ENCODE measurements at regions not wholly inside any gene's neighbourhood (a gene's known extent, or its start where the extent isn't known, plus 50 kb on each side); places are given as distances from the start of the nearest gene placed in this dataset.
"Not testable (repeated sequence)": the region's sequence is repeated elsewhere in the genome, so short reads cannot be mapped to it uniquely, and the experiment has no call there.

- H3K27ac Mint-ChIP-seq: no peak overlapping the region
- no peaks in the 10 kb centered on the region for H3K9me3 Mint-ChIP-seq
- DNase-seq: no peak
- H3K4me3 Mint-ChIP-seq: no peak overlapping the region
- no peaks in the 10 kb centered on the region for H3K27me3 Mint-ChIP-seq (ENCODE audit: insufficient read depth)
- no peaks in the 10 kb centered on the region for H3K4me1 Mint-ChIP-seq (ENCODE audit: low read depth)
- H3K36me3 Mint-ChIP-seq (ENCODE audit: low read depth): no peaks in the 10 kb centered on the region
- TF ChIP-seq CTCF (IDR thresholded peaks at IDR 0.05): no peak
Measured at GRCh38 chr4:33980361-33980760, 2264.0 kb downstream of the ARAP2 start.

GRCh38 chr4:33989820-33990443, 2254.4 kb downstream of the ARAP2 start:
- peaks cover 6% of the 10 kb centered on the region; the same call in 1 of the 2 replicates for H3K4me1 Mint-ChIP-seq (ENCODE audit: low read depth)
- no peak for DNase-seq
- H3K27me3 Mint-ChIP-seq (ENCODE audit: insufficient read depth): no peaks in the 10 kb centered on the region
- H3K4me3 Mint-ChIP-seq: no peak overlapping the region
- TF ChIP-seq CTCF (IDR thresholded peaks at IDR 0.05): no peak
- H3K9me3 Mint-ChIP-seq: no peaks in the 10 kb centered on the region
- no peaks in the 10 kb centered on the region for H3K36me3 Mint-ChIP-seq (ENCODE audit: low read depth)
- H3K27ac Mint-ChIP-seq: no peak overlapping the region

- no peak overlapping the region for H3K27ac Mint-ChIP-seq
- no peak for TF ChIP-seq CTCF (IDR thresholded peaks at IDR 0.05)
- H3K4me3 Mint-ChIP-seq: no peak overlapping the region
- H3K4me1 Mint-ChIP-seq (ENCODE audit: low read depth): peaks cover 14% of the 10 kb centered on the region
- H3K9me3 Mint-ChIP-seq: no peaks in the 10 kb centered on the region
- no peak for DNase-seq
- H3K27me3 Mint-ChIP-seq (ENCODE audit: insufficient read depth): no peaks in the 10 kb centered on the region
- H3K36me3 Mint-ChIP-seq (ENCODE audit: low read depth): no peaks in the 10 kb centered on the region
Measured at GRCh38 chr4:33996075-33996718, 2248.1 kb downstream of the ARAP2 start.

- Mint-ChIP-seq H3K9me3 (no peaks in the 10 kb centered on the region), H3K36me3 (ENCODE audit: low read depth) (no peaks in the 10 kb centered on the region), H3K27me3 (ENCODE audit: insufficient read depth) (no peaks in the 10 kb centered on the region), H3K4me3 (no peak overlapping the region), H3K4me1 (ENCODE audit: low read depth) (peaks cover 14% of the 10 kb centered on the region), H3K27ac (no peak overlapping the region)
- no peak for DNase-seq
- no peak for TF ChIP-seq CTCF (IDR thresholded peaks at IDR 0.05)
Measured at GRCh38 chr4:33998291-33998690, 2246.0 kb downstream of the ARAP2 start.

GRCh38 chr4:34000356-34000755, 2244.0 kb downstream of the ARAP2 start:
- H3K9me3 Mint-ChIP-seq: no peaks in the 10 kb centered on the region
- H3K27ac Mint-ChIP-seq: no peak overlapping the region

GRCh38 chr4:34006540-34006939, 2237.8 kb downstream of the ARAP2 start:
- not testable (repeated sequence) for H3K36me3 Mint-ChIP-seq (ENCODE audit: low read depth); H3K27ac Mint-ChIP-seq

More at GRCh38 chr4:34000356-34000755, 2244.0 kb downstream of the ARAP2 start:
- DNase-seq: no peak
- H3K4me3 Mint-ChIP-seq: no peak overlapping the region
- peaks cover 8% of the 10 kb centered on the region for H3K4me1 Mint-ChIP-seq (ENCODE audit: low read depth)
- H3K36me3 Mint-ChIP-seq (ENCODE audit: low read depth): no peaks in the 10 kb centered on the region
- TF ChIP-seq CTCF (IDR thresholded peaks at IDR 0.05): no peak
- H3K27me3 Mint-ChIP-seq (ENCODE audit: insufficient read depth): no peaks in the 10 kb centered on the region

More at GRCh38 chr4:34006540-34006939, 2237.8 kb downstream of the ARAP2 start:
- H3K4me1 Mint-ChIP-seq (ENCODE audit: low read depth); H3K27me3 Mint-ChIP-seq (ENCODE audit: insufficient read depth); H3K4me3 Mint-ChIP-seq; DNase-seq; H3K9me3 Mint-ChIP-seq: not testable (repeated sequence)

Data from HFFc6 (cell line).